ENCODE measurements at regions not wholly inside any gene's neighbourhood (a gene's known extent, or its start where the extent isn't known, plus 50 kb on each side); places are given as distances from the start of the nearest gene placed in this dataset.

- TF ChIP-seq, protein P1, sequence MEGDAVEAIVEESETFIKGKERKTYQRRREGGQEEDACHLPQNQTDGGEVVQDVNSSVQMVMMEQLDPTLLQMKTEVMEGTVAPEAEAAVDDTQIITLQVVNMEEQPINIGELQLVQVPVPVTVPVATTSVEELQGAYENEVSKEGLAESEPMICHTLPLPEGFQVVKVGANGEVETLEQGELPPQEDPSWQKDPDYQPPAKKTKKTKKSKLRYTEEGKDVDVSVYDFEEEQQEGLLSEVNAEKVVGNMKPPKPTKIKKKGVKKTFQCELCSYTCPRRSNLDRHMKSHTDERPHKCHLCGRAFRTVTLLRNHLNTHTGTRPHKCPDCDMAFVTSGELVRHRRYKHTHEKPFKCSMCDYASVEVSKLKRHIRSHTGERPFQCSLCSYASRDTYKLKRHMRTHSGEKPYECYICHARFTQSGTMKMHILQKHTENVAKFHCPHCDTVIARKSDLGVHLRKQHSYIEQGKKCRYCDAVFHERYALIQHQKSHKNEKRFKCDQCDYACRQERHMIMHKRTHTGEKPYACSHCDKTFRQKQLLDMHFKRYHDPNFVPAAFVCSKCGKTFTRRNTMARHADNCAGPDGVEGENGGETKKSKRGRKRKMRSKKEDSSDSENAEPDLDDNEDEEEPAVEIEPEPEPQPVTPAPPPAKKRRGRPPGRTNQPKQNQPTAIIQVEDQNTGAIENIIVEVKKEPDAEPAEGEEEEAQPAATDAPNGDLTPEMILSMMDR (IDR thresholded peaks at IDR 0.05; ENCODE audit: low read depth, low read length, missing control alignments), result no peak
- in situ Hi-C loops (cut with HindIII; ENCODE audit: low sequenced_read_pairs), result no loop called here
- H3K4me3 ChIP-seq (ENCODE audit: low read depth, low read length), result no peak overlapping the region
- DNase-seq (ENCODE audit: low read depth), result no peak
Observed at GRCh38 chr6:134593024-134593423, 275.1 kb upstream of the SGK1 start.

GRCh38 chr6:134590449-134590848 is 272.5 kb upstream of the SGK1 start:
- TF ChIP-seq, protein P1 (IDR thresholded peaks at IDR 0.05; ENCODE audit: low read depth, low read length, missing control alignments), result no peak
- no peak for DNase-seq (ENCODE audit: low read depth)
- no peak overlapping the region for H3K4me3 ChIP-seq (ENCODE audit: low read depth, low read length)
- in situ Hi-C loops (cut with HindIII; ENCODE audit: low sequenced_read_pairs), result no loop called here

DNA sequence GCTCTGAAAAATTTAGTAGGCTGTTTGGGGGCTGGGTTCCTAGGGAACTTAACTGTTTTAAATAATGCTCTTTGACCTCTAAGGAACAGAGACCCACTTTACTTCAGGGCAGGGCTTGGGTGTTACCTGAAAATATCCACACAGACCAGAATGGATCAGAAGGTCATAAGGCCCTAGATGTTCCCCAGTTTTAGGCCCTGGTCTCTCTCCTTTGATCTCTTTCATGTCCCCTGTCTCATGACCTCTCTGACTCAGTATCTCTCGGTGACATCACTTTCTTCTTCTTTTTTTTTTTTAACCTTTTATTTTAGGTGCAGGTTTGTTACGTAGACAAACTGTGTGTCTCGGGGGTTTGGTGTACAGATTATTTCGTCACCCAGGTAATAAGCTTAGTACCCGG is 272.1 kb upstream of the SGK1 start:
- no peak overlapping the region for H3K4me3 ChIP-seq (ENCODE audit: low read depth, low read length)
- DNase-seq (ENCODE audit: low read depth), result no peak
- in situ Hi-C loops (cut with HindIII; ENCODE audit: low sequenced_read_pairs), result no loop called here
- TF ChIP-seq, protein P1 (IDR thresholded peaks at IDR 0.05; ENCODE audit: low read depth, low read length, missing control alignments), result no peak

GRCh38 chr6:134589512-134589911 is 271.6 kb upstream of the SGK1 start:
- no peak overlapping the region for H3K4me3 ChIP-seq (ENCODE audit: low read depth, low read length)
- TF ChIP-seq, protein P1 (IDR thresholded peaks at IDR 0.05; ENCODE audit: low read depth, low read length, missing control alignments), result no peak
- in situ Hi-C loops (cut with HindIII; ENCODE audit: low sequenced_read_pairs), result no loop called here
- peak; percentile 82 for DNase-seq (ENCODE audit: low read depth)

DNA sequence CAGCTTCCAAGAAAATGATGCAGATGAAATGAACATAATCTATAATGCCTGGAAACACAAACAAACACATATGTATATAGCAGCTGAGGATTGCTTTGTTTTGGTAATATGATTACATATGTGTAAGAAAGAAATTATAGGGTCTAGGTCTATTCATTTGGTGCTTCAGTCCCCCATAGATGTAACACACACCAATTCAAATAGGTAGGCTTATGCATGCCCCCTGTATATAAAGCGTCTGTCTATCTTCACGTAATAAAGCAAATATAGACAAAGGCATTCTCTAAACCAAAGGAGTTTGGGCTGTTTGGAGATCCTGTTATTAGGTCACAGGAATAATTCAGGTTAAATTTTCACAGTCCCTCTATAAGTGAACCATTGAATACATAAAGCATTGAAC is 270.4 kb upstream of the SGK1 start:
- in situ Hi-C loops (cut with HindIII; ENCODE audit: low sequenced_read_pairs), result no loop called here
- no peak overlapping the region for H3K4me3 ChIP-seq (ENCODE audit: low read depth, low read length)
- no peak for DNase-seq (ENCODE audit: low read depth)
- TF ChIP-seq, protein P1 (IDR thresholded peaks at IDR 0.05; ENCODE audit: low read depth, low read length, missing control alignments), result no peak

GRCh38 chr6:134585517-134585873 is 267.6 kb upstream of the SGK1 start:
- DNase-seq (ENCODE audit: low read depth), result no peak

More at GRCh38 chr6:134585517-134585873, 267.6 kb upstream of the SGK1 start:
- H3K4me3 ChIP-seq (ENCODE audit: low read depth, low read length), result no peak overlapping the region
- TF ChIP-seq, protein P1 (IDR thresholded peaks at IDR 0.05; ENCODE audit: low read depth, low read length, missing control alignments), result no peak
- in situ Hi-C loops (cut with HindIII; ENCODE audit: low sequenced_read_pairs), result no loop called here
